ENCODE measurements at regions not wholly inside any gene's neighbourhood (a gene's known extent, or its start where the extent isn't known, plus 50 kb on each side); places are given as distances from the start of the nearest gene placed in this dataset.

DNA sequence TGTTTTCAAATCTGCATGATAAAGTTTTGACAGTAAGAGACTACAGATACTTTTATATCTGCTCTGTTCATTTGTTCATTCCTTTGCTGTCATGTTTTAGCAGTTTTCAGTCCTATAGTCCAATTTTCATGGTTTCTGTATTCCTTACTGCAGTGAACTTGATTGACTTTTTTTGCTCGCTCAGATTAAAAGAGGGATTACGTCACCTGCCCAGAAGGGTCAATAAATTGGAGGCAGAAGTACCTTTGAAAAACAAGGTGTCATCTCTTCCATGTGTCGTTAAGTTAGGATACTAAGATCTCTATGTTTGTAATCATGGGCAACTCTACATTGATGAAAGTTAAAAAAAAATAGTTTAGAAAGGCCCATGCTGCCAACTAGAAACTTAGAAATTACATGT, 250.1 kb upstream of the SMIM31 start:
- Histone ChIP-seq H3K27ac (no peak overlapping the region), H3K4me3 (no peak overlapping the region)

DNA sequence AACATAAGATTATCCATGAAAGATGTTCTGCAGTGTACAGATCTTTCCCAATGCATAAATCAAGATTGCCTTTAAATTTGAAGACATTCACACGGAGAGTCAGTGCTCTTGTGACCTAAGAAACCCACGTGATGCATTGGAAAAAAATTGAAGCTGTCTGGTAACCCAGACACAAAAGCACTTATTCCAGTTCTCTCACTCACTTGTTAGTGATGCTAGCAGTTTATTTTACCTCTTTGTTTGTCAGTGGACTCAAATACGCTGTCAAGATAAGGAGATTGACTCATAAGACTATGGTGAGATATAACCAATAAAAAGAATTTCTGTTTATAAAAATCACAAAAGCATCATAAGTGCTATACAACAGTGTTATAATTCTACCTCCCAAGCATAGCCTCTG, 245.8 kb upstream of the SMIM31 start:
- no peak overlapping the region for H3K4me3 ChIP-seq
- no peak overlapping the region for H3K27ac ChIP-seq

DNA sequence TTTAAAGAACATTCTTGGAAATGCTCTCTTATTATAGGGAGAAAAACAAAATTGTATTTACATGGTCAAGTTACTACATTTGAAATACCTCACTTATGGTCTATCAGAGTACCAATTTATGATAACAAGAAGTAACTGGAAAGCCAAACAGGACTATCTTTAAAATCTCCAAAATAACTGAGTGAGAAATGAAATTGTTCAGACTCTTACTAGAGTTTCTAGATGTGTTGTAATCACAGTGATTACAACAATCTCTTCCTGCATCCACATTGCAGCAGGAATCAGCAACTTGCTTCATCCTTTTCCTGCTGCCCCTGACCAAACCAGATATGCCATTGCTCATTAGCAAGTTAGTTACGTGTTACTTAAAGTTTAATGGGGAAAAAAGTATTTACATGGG, 245.2 kb upstream of the SMIM31 start:
- Histone ChIP-seq H3K4me3 (no peak overlapping the region), H3K27ac (no peak overlapping the region)

DNA sequence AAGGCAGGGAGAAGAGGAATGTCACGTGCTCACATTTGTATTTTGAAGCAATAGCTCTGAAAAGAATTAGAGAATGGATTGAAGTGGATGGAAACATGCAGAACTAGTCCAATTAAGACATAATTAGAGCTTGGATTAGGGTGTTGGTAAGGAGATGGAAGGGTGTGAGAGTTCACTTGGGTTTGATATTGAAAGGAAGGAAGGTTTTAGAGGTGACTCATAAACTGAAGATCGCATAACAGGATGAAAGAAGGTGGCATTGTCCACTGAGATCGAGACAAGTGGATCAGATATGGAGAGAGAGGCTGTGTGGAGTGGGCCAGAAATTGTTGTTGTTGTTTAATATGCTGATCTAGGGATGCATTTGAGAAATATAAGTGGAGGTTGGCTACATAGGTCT, 244.0 kb upstream of the SMIM31 start:
- Histone ChIP-seq H3K4me3 (no peak overlapping the region), H3K27ac (no peak overlapping the region)

DNA sequence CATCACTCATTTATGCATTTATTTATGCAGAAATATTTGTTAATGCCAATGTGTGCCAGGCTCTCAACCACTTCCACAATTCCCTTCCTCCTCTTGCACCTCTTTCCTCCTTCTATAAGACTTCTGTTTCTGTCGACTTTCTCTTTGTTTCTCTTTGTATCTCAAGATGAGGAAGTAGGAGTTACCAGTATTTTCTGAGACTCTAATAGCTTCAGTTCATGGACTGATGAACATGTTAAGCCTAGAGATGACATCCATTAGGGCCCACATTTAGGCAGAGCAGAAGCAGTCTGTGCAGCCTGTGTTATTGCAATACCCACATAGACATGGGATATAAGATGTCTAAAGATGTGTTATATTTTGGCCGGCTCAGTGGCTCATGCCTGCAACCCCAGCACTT, 241.8 kb upstream of the SMIM31 start:
- Histone ChIP-seq H3K4me3 (no peak overlapping the region), H3K27ac (no peak overlapping the region)

DNA sequence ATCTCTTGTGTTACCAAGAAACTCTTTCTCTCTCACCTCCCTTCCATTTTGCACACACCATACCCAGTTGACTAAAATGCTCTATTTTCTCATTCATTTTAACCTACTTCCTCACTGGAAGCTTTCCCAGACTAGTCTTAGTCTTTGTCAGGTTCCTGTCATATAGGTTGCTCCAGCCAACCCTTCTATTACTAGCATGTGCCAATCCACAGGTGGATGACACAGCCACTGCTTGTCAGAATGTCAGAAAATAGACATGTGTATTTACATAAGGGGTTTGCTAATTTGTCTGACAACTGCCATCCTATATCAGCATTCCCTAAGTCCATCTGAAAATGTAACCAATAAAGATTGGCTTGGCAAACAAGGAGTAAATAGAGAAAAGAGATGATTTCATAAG, 239.2 kb upstream of the SMIM31 start:
- H3K27ac ChIP-seq = no peak overlapping the region

DNA sequence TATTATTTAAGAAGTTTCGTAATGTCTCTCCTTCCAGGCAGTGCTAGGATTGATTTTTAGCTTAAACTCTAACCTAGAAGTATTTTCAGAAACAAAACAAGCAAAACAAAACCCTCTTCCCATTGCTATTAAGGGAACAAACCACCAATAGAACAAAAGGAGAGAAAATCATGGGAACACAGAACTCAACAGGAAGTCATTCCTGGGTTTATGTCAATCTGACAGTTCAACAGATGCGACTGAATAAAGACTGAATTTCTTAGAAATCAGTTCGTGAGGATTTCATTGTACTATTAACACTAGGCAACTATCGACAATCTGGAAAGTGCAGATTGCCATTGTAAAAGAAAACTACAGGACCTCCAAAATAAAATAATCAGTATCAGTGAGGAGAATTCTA, 229.1 kb upstream of the SMIM31 start:
- Histone ChIP-seq H3K27ac (no peak overlapping the region), H3K4me3 (no peak overlapping the region)

More for the DNA sequence above, 239.2 kb upstream of the SMIM31 start:
- H3K4me3 ChIP-seq = no peak overlapping the region

DNA sequence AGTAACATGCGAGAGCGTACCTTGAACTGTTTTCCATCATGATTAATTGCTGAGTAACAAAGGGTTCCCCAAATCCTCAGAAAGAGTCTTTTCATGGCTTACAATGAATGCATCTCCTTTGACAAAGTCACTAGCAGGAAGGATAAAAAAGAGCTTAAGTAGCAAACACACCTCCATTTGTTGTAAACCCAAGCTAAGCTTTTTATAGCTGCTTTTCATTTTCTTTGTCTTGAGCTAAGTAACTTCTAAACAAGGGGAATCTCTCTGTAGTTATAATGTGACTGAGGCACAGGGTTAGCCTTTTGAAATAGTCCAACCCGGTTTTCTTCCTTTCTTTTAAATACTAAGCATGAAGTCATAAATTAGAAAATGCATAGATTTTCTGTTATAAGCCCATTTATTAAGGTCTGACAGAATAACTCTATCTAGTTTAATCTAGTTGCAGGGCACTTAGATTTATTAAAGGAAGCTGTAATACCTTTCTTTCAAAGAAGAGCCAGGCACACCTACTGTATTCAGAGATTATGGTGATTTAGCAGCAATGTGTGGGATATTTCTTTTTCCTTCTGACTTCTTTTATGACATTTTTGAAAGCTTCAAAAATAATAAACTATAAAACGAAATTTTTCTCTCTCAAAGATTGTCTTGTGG, 226.9 kb upstream of the SMIM31 start:
- Histone ChIP-seq H3K4me3 (no peak overlapping the region), H3K27ac (no peak overlapping the region)

DNA sequence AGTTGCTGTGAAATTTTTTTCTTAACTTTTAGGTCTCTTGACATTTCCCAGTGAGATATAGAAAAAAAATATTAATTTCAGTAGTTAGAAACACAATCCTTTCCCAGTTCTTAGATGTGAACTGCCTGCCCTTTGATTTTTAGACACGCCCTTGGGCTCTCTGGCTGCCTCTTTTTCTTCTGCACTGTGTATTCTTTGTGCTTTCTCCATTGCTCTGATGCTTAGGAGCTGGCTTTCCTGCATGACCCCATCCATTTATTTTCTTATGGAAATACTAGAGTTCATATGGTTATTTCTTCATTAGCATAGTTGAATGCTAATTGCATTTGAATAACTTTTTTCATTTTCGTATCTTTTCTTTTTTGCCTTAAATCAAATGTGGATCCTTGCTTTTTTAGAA, 224.9 kb upstream of the SMIM31 start:
- H3K4me3 ChIP-seq = no peak overlapping the region
- no peak overlapping the region for H3K27ac ChIP-seq

DNA sequence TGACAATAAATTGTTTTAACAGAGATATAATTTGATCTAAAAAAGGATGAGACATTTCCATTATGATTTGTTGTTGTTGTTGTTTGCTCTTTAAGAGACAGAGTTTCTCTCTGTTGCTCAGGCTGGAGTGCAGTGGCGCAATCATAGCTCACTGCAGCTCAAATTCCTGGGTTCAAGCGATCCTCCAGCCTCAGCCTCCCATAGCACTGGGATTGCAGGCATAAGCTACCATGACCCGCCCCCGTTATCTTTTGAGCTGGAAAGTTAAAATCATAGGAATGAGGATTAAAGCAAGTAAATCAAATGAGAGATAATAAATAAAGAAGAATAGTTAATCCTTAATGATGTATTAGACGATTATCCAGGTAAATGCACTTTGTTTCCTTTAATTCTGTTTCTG, 224.4 kb upstream of the SMIM31 start:
- no peak overlapping the region for H3K4me3 ChIP-seq
- H3K27ac ChIP-seq = no peak overlapping the region

DNA sequence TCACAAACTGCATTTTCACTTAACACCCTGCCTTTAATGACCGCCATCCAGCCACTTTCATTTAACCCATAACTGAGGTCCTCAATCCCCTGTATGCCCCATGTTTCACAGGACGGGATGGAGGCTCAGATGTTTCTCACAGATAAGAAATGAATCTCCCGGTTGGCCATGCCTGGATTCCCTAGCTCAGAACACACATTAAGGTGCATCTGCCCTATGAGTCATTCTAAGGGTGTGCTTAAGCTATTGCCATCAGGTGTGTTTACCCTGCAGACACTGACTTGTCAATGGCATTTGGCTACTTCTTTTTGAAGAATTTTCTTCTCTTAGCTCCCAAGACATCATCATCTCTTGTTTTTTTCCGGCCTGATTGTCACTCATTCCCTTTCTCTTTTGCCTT, 222.6 kb upstream of the SMIM31 start:
- Histone ChIP-seq H3K27ac (no peak overlapping the region), H3K4me3 (no peak overlapping the region)

DNA sequence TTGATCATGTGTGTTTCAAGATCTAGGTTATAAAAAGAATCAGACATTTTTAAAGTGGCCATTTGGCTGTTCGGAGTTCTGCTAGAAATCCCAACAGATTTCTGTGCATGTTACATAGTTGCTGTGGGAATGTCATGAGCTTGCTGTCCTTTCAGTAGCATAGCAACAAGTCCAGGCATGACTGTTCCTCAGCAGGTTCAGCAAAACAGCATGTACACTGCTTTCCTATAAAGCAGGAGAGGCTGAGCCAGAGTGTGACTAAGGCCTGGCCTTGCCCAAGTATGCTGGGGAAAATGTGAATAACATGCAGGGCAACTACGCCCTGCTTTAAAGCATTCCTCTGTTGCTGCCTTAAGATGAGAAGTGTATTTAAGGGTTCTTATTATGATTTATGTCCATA, 217.1 kb upstream of the SMIM31 start:
- H3K27ac ChIP-seq = peak overlapping the region in 15 of 21 experiments; percentile 35 to 84 (median 67)
- H3K4me3 ChIP-seq = no peak overlapping the region

DNA sequence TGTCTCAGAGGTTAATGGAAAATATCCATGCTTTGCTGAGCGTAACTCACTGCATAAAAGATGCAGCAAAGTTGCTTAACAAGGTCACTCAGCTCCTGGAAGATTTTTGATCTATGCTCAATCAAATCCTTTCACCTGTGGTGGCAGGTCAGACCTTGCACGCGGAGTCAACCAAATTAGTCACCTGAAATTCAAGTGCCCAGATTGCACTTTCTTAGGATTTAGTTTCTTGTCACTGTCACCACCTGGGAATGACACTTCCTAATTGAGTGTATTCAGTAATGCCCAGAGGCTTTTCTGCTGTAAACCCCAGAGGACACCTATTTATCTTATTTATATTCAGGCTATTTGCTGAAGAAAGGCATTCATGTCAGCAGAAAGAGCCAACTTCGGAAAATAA, 215.8 kb upstream of the SMIM31 start:
- H3K27ac ChIP-seq = peak overlapping the region in 14 of 21 experiments; percentile 14 to 84 (median 58)
- H3K4me3 ChIP-seq = no peak overlapping the region

DNA sequence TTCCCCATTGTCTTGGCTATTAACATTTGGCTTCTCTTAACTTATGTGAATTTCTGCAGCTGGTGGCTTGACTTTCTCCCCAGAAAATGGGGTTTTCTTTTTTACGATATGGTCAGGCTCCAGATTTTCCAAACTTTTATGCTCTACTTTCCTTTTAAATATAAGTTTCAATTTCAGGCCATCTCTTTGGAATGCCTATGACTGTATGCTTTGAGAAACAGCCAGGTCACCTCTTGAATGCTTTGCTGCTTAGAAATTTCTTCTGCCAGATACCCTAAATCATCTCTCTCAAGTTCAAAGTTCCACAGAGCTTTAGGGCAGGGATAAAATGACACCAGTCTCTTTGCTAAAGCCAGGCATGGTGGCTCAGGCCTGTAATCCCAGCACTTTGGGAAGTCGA, 212.9 kb upstream of the SMIM31 start:
- Histone ChIP-seq H3K4me3 (no peak overlapping the region), H3K27ac (no peak overlapping the region)

DNA sequence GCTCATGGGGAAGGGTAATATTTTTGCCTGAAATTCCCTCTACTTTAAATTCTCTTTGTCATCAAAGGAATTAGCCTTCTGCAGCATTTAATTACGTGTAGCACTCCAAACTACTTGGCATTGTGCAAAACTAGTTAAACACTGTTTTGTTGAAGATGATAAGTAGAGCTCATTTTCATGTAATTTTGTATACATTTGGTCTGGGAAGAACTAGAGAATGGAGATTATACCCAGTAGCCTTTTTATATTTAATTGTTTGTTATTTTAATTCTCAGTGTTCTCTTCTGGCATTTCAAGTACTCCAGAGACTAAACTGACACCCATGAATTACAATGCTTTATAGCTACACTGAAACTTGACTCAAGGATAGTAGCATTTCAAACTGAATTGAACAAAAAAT, 211.5 kb upstream of the SMIM31 start:
- H3K27ac ChIP-seq = no peak overlapping the region
- H3K4me3 ChIP-seq = no peak overlapping the region

DNA sequence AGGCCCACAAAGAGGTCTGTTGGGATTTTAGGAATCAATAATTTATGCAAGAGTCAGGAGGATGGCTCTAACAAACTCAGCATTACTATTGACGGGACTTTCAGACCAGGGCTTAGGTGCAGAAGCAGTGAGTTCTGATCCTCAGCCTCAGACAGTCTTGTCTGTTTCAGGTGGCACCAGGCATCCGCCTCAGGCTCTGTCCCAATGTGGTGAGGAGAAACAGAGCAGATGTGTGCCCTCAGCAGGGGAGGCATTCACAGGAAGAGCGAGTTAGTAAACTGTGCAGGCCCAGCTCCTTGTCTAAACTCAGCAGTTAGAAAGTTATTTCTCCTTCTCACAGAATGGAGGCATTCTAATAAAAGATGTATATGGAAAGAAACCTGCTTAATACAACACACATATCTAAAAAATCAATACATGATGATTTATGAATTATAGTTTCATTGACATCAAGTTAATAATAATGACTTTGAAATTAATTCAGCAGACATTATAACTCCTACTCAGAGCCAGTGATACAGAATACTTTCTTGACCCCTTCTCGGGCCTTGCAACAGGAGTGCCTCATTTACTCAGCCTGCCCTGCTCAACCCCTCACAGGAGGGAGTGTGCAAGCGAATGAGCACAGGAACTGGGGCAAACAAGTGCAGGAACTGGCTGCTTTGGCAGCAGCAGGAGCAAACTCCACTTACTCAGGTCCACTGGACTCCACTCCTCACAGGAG, 202.8 kb upstream of the SMIM31 start:
- H3K27ac ChIP-seq = no peak overlapping the region
- no peak overlapping the region for H3K4me3 ChIP-seq

DNA sequence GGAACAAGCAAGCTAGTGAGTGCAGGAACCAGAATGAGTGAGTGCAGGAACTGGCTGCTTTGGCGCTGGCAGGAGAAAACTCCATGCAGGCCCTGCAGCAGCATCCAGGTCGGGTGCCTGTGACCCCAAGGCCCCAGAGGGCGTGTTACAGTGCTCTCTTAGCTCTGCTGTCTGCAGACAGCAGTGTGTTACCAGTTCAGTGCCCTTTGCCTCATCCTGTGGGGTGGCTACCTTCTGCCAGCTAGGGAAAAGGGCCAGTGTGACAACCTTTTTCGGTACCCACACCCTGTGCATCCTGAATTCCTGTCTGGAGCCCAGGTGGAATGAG, 202.3 kb upstream of the SMIM31 start:
- H3K27ac ChIP-seq = no peak overlapping the region

DNA sequence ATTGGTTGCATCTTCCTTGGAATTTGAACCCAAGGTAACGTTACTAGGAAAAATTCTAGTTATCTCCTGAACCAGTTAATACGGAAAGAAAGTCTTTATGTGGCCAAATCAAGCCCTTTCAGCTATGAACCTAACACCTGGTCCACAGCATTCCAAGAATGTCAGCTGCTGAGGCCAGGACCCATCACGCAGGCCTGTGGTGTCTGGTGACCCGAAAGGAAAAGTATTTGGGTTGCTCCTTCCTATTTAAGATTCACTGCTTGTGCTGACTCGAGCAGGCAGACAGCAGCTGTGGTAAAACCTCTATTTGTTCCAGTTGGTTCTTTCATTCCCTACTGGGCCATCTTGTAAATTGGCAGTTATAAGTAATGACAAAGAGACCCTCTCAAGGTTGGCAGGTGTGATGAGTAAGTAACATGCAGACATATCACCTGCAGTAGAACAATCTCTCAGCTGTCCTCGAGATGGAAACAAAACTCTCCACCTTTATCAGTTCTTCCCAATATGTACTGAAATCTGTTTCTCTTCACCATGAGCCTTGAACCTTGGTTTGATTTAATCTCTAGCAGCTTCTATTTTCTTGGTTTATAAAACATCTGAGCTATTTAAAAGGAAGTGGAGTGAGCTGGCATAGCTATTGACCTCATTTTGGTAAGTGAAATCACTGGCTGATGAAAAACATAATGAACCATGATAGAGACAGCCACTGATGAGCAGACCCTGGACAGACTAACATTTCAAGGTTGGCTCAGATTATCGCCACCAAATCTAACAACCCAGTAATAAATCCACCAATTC, 182.1 kb upstream of the SMIM31 start:
- H3K27ac ChIP-seq = no peak overlapping the region
- H3K4me3 ChIP-seq = no peak overlapping the region

More for the DNA sequence above, 202.3 kb upstream of the SMIM31 start:
- no peak overlapping the region for H3K4me3 ChIP-seq

DNA sequence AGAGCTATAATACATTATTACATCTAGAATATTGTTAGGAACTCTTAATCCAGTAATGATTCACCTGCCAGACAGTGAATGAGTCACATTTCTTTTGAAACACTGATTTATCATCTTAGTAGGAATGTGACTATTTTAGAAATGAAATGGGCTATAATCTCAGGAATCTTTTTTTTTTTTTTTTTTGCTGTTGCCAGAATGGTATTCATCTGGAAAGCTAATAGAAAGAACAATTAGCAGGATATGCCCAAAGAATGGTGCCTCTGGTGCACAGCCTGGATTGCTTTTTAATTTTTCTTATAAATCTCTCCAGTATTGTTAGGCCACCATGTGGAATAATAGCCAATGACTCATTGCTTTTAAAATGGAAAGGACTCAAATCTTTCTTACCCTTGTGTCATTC, 181.1 kb upstream of the SMIM31 start:
- no peak overlapping the region for H3K4me3 ChIP-seq
- no peak overlapping the region for H3K27ac ChIP-seq

DNA sequence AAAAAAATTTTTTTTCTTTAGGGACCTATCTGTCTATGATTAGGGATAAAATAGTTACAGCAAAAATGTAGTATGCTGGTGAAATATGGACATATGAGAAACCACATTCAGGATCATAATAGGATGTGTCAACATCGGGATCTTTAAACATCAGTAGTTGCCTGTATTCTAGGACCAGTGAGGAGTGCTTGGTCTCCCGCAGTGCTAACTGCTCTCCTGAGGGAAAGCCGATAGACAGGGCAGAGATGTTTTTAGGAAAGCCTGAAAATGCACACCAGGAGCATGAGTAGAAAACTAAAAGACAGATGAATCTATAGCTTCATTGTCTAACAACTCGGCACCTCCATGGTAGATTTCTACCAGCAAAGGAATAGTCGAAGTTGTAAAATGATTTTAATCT, 178.1 kb upstream of the SMIM31 start:
- H3K4me3 ChIP-seq = no peak overlapping the region
- H3K27ac ChIP-seq = no peak overlapping the region

DNA sequence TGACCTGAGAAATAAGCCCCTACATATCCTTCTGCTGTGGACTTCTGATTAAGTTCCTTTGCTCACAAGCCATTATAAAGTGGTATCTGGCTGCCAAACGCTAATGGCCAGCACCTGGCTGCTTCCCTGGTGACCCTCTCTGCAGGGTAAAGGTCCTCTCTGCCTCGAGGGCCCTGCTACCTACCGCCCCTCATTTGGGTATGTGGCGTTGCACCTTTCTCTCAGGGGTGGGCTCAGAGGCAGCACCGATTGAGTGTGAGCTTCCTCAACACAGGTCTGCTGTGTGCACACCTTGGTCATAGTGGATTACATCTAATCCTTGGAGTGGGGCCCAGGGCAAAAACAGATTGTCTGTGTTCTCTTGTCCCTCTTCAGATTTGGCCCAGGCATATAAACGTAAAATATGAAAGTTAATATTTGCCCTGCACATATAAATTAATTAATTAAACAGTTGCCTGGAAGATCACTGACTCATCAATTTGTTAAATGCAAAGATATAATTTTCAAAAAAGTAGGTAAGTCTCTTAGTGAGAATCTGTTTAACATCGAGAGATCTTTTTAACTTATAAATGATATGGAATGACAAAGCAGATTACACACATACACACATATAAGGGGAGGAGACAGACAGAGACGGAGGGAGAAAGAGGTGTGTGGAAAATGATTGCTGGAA, 174.5 kb upstream of the SMIM31 start:
- Histone ChIP-seq H3K4me3 (no peak overlapping the region), H3K27ac (no peak overlapping the region)

All from skin epidermis (tissue), 12 donors.